ENCODE measurements at regions not wholly inside any gene's neighbourhood (a gene's known extent, or its start where the extent isn't known, plus 50 kb on each side); places are given as distances from the start of the nearest gene placed in this dataset.

DNA sequence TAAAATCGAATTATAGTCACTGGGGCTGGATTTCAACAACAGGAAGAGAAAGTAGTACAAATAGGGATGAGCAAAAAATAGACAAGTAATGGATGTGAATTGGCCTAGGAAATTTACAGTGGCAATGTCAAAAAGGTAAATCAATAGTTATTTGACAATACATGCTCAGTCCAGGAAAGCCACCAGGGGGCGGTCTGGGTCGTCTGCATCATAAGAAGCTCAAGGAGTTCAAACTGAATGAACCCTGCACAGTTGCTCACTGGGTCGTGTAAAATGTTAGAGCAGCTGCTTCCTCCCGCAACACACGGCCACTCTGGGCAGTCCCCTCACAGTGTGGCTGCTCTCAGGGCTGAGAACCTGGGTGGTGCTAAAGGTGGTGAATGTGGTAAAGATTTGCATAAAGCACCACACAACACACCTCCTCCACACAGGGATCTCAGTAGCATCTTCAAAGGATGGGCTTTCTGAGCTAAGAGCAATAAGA is 85.9 kb downstream of the ZNF280B start:
- TF ChIP-seq, protein P1, sequence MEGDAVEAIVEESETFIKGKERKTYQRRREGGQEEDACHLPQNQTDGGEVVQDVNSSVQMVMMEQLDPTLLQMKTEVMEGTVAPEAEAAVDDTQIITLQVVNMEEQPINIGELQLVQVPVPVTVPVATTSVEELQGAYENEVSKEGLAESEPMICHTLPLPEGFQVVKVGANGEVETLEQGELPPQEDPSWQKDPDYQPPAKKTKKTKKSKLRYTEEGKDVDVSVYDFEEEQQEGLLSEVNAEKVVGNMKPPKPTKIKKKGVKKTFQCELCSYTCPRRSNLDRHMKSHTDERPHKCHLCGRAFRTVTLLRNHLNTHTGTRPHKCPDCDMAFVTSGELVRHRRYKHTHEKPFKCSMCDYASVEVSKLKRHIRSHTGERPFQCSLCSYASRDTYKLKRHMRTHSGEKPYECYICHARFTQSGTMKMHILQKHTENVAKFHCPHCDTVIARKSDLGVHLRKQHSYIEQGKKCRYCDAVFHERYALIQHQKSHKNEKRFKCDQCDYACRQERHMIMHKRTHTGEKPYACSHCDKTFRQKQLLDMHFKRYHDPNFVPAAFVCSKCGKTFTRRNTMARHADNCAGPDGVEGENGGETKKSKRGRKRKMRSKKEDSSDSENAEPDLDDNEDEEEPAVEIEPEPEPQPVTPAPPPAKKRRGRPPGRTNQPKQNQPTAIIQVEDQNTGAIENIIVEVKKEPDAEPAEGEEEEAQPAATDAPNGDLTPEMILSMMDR (IDR thresholded peaks at IDR 0.05; ENCODE audit: insufficient read depth, low read length, poor library complexity, severe bottlenecking) = peak; percentile 44
- TF ChIP-seq EZH2phosphoT487 (conservative IDR thresholded peaks at IDR 0.05; ENCODE audit: low read length) = no peak
